IMR-90 (cell line): ENCODE measurements at regions not wholly inside any gene's neighbourhood (a gene's known extent, or its start where the extent isn't known, plus 50 kb on each side); places are given as distances from the start of the nearest gene placed in this dataset.

Experiments
- ATAC-seq: fragments of 200-7000 bp; cut with Tn5 transposase; 2 replicates; pipeline ENCODE4 v1.9.1; 2020; ENCODE audit warnings: low read depth, mild to moderate bottlenecking, moderate library complexity
- BruUV-seq: library from RNA; stranded (reverse); fragments of 400-500 nt; replicated peaks from 2 replicates; lab custom pipeline; 2021; lab: Mats Ljungman, UMichigan
- CTCF ChIA-PET: fragments of 300-600 bp; formaldehyde crosslinking; extraction: SDS; loops from one replicate; lab custom pipeline; 2021; ENCODE audit warnings: antibody characterized with exemption; lab: Yijun Ruan, JAX
- POLR2A ChIA-PET: fragments of 300-600 bp; sonication (Branson Sonifier 250); formaldehyde crosslinking; loops from one replicate; lab custom pipeline; 2022; ENCODE audit warnings: antibody characterized with exemption; ENCODE audit not compliant: unreplicated experiment; lab: Charles Lee
- DNase-seq: peaks from one replicate; pipeline ENCODE4 v3.0.0; 2013
- H2AFZ ChIP-seq: replicated peaks from 2 replicates; pipeline ENCODE3; 2013; ENCODE audit warnings: low read length, mild to moderate bottlenecking; ENCODE audit not compliant: poor library complexity
- H2AK5ac ChIP-seq: 2 replicates; pipeline ENCODE4 v1.6.1; 2013; ENCODE audit warnings: low read depth, low read length, inconsistent platforms
- H2AK9ac ChIP-seq: replicated peaks from 2 replicates; pipeline ENCODE3; 2013; ENCODE audit warnings: mild to moderate bottlenecking, low read depth, low read length, moderate library complexity; ENCODE audit not compliant: poor library complexity
- H2BK120ac ChIP-seq: 2 replicates; pipeline ENCODE4 v1.6.1; 2013; ENCODE audit warnings: low read depth, low read length, inconsistent platforms
- H2BK15ac ChIP-seq: 3 replicates; pipeline ENCODE4 v1.6.1; 2013; ENCODE audit warnings: low read depth, low read length, inconsistent platforms
- H2BK20ac ChIP-seq: 2 replicates; pipeline ENCODE4 v1.6.1; 2013; ENCODE audit warnings: low read depth, mild to moderate bottlenecking, inconsistent platforms, low read length, moderate library complexity
- H2BK5ac ChIP-seq: 2 replicates; pipeline ENCODE4 v1.6.1; 2013; ENCODE audit warnings: mild to moderate bottlenecking, low read depth, low read length, inconsistent platforms; ENCODE audit not compliant: poor library complexity, severe bottlenecking
- H3K14ac ChIP-seq: replicated peaks from 2 replicates; pipeline ENCODE4 v1.6.1; 2013; ENCODE audit warnings: low read depth, low read length, inconsistent platforms
- H3K18ac ChIP-seq: 2 replicates; pipeline ENCODE4 v1.6.1; 2013; ENCODE audit warnings: low read depth, low read length, control low read depth
- H3K23ac ChIP-seq: 2 replicates; pipeline ENCODE4 v1.6.1; 2013; ENCODE audit warnings: low read depth, low read length, inconsistent platforms
- H3K27ac ChIP-seq: 2 replicates; pipeline ENCODE4 v1.5.1; 2013; ENCODE audit warnings: mild to moderate bottlenecking, control low read depth, low read length; ENCODE audit not compliant: insufficient read depth
- H3K27me3 ChIP-seq: 2 replicates; pipeline ENCODE4 v1.6.1; 2013; ENCODE audit warnings: low read length; ENCODE audit not compliant: control insufficient read depth, insufficient read depth
- H3K36me3 ChIP-seq: 2 replicates; pipeline ENCODE4 v1.6.1; 2013; ENCODE audit warnings: low read length, mixed read lengths; ENCODE audit not compliant: control insufficient read depth, insufficient read depth
- H3K4ac ChIP-seq: 2 replicates; pipeline ENCODE4 v1.6.1; 2013; ENCODE audit warnings: low read depth, low read length, inconsistent platforms
- H3K4me1 ChIP-seq: 2 replicates; pipeline ENCODE4 v1.6.1; 2013; ENCODE audit warnings: low read length, mixed read lengths; ENCODE audit not compliant: control insufficient read depth, insufficient read depth
- H3K4me2 ChIP-seq: 2 replicates; pipeline ENCODE4 v1.6.1; 2013; ENCODE audit warnings: low read depth, mild to moderate bottlenecking, control low read depth, low read length, moderate library complexity
- H3K4me3 ChIP-seq: 2 replicates; pipeline ENCODE4 v1.5.1; 2013; ENCODE audit warnings: low read depth, mild to moderate bottlenecking, control low read depth, low read length, moderate library complexity; ENCODE audit not compliant: insufficient read depth
- H3K56ac ChIP-seq: 2 replicates; pipeline ENCODE4 v1.6.1; 2013; ENCODE audit warnings: low read length, inconsistent platforms; ENCODE audit not compliant: insufficient read depth; ENCODE audit errors: extremely low read depth
- H3K79me1 ChIP-seq, 2 experiments: 2 replicates each; pipeline ENCODE4 v1.6.1; 2013; ENCODE audit warnings: low read length in 2 of 2, inconsistent platforms in 1 of 2, low read depth in 1 of 2
- H3K9ac ChIP-seq: 2 replicates; pipeline ENCODE4 v1.6.1; 2013; ENCODE audit warnings: low read depth, low read length, control low read depth
- H3K9me1 ChIP-seq: 2 replicates; pipeline ENCODE4 v1.6.1; 2013; ENCODE audit warnings: low read length, inconsistent platforms; ENCODE audit not compliant: insufficient read depth
- H3K9me3 ChIP-seq: 2 replicates; pipeline ENCODE4 v1.6.1; 2013; ENCODE audit warnings: low read length; ENCODE audit not compliant: control insufficient read depth, insufficient read depth
- H4K20me1 ChIP-seq: 2 replicates; pipeline ENCODE4 v1.6.1; 2013; ENCODE audit warnings: low read length, inconsistent platforms; ENCODE audit not compliant: insufficient read depth
- H4K5ac ChIP-seq: 2 replicates; pipeline ENCODE4 v1.6.1; 2013; ENCODE audit warnings: mild to moderate bottlenecking, low read depth, low read length, control low read depth
- H4K8ac ChIP-seq, 2 experiments: 2 replicates each; pipeline ENCODE4 v1.6.1; 2013; ENCODE audit warnings: low read depth in 2 of 2, low read length in 2 of 2, control low read depth in 1 of 2, inconsistent platforms in 1 of 2
- H4K91ac ChIP-seq: 2 replicates; pipeline ENCODE4 v1.6.1; 2013; ENCODE audit warnings: low read depth, low read length, inconsistent platforms; ENCODE audit not compliant: insufficient read depth
- BHLHE40 ChIP-seq: fragments of 150-350 bp; IDR thresholded peaks from 2 replicates; pipeline ENCODE4 v1.6.1; 2016; ENCODE audit warnings: mild to moderate bottlenecking, low read depth, low read length
- CEBPB ChIP-seq: IDR thresholded peaks from 2 replicates; pipeline ENCODE4 v1.6.1; 2012; ENCODE audit warnings: low read depth, low read length, improper control_type of control experiment
- CHD1 ChIP-seq: IDR thresholded peaks from 2 replicates; pipeline ENCODE4 v1.6.1; 2012; ENCODE audit warnings: low read depth, low read length, improper control_type of control experiment
- CTCF ChIP-seq: conservative IDR thresholded peaks from 2 replicates; pipeline ENCODE4 v1.5.1; 2012; ENCODE audit warnings: mild to moderate bottlenecking, low read depth, low read length, improper control_type of control experiment
- ELK1 ChIP-seq: fragments of 150-350 bp; IDR thresholded peaks from 2 replicates; pipeline ENCODE4 v1.6.1; 2016; ENCODE audit warnings: low read depth, mild to moderate bottlenecking, low read length, moderate library complexity, borderline replicate concordance
- FOS ChIP-seq: fragments of 150-350 bp; IDR thresholded peaks from 2 replicates; pipeline ENCODE4 v1.6.1; 2016; ENCODE audit warnings: low read depth, low read length
- MAFK ChIP-seq: IDR thresholded peaks from 2 replicates; pipeline ENCODE4 v1.6.1; 2012; ENCODE audit warnings: low read depth, low read length, improper control_type of control experiment
- MAZ ChIP-seq: IDR thresholded peaks from 2 replicates; pipeline ENCODE4 v1.6.1; 2012; ENCODE audit warnings: low read depth, mild to moderate bottlenecking, low read length, improper control_type of control experiment, moderate library complexity, borderline replicate concordance
- MXI1 ChIP-seq: IDR thresholded peaks from 2 replicates; pipeline ENCODE4 v1.6.1; 2012; ENCODE audit warnings: low read depth, mild to moderate bottlenecking, low read length, moderate library complexity, borderline replicate concordance
- NFE2L2 ChIP-seq: fragments of 150-350 bp; IDR thresholded peaks from 2 replicates; pipeline ENCODE4 v1.6.1; 2016; ENCODE audit warnings: low read depth, mild to moderate bottlenecking, low read length
- POLR2A ChIP-seq: IDR thresholded peaks from 2 replicates; pipeline ENCODE4 v1.6.1; 2012; ENCODE audit warnings: mild to moderate bottlenecking, low read depth, low read length
- RAD21 ChIP-seq: IDR thresholded peaks from 2 replicates; pipeline ENCODE4 v1.6.1; 2012; ENCODE audit warnings: low read length, improper control_type of control experiment
- RCOR1 ChIP-seq: IDR thresholded peaks from 2 replicates; pipeline ENCODE4 v1.6.1; 2012; ENCODE audit warnings: mild to moderate bottlenecking, low read length, improper control_type of control experiment; ENCODE audit not compliant: insufficient replicate concordance
- RFX5 ChIP-seq: IDR thresholded peaks from 2 replicates; pipeline ENCODE4 v1.8.0; 2012; ENCODE audit warnings: low read depth, mild to moderate bottlenecking, low read length, moderate library complexity
- SMC3 ChIP-seq: fragments of 150-350 bp; IDR thresholded peaks from 2 replicates; pipeline ENCODE4 v1.6.1; 2016; ENCODE audit warnings: low read depth, mild to moderate bottlenecking, antibody characterized with exemption, low read length, moderate library complexity
- USF2 ChIP-seq: fragments of 150-350 bp; IDR thresholded peaks from 2 replicates; pipeline ENCODE4 v1.6.1; 2017; ENCODE audit warnings: mild to moderate bottlenecking, antibody characterized with exemption, low read length, low read depth
- WGBS, 2 experiments: methylation state at CpG; one replicate each; pipeline versions ENCODE4 v1.1.5 to v1.1.7; 2013; ENCODE audit warnings: missing lambda C conversion rate in 2 of 2; ENCODE audit not compliant: insufficient read length in 1 of 2; ENCODE audit errors: extremely low coverage in 2 of 2; 5-methylcytosine and 5-hydroxymethylcytosine counted together
- dilution Hi-C: fragments of 300-500 bp; cut with HindIII; formaldehyde crosslinking; loops from one replicate; pipeline ENCODE4 v1.14.3; 2018; ENCODE audit warnings: low sequenced_read_pairs; ENCODE audit not compliant: unreplicated experiment
- in situ Hi-C: fragments of 300-500 bp; cut with MboI; formaldehyde crosslinking; loops from 3 replicates; pipeline ENCODE4 v1.14.3; 2019; ENCODE audit warnings: low sequenced_read_pairs, inconsistent platforms, mixed read lengths
- intact Hi-C: fragments of 100-400 bp; cut with micrococcal nuclease; formaldehyde crosslinking; loops from 2 replicates; pipeline ENCODE4 v1.10.0; 2022

- H3K9me3 ChIP-seq = no peaks in the 10 kb centered on the region
- BruUV-seq = no TSS peak
- no peak overlapping the region for H2BK120ac ChIP-seq
- H3K27me3 ChIP-seq = peaks cover 76% of the 10 kb centered on the region
- H2BK5ac ChIP-seq = no peak overlapping the region
- H4K8ac ChIP-seq = no peak overlapping the region
- no peaks in the 10 kb centered on the region for H4K20me1 ChIP-seq
- H2AK5ac ChIP-seq = no peak overlapping the region
- H3K23ac ChIP-seq = no peak overlapping the region
- no peak overlapping the region for H3K27ac ChIP-seq
- no peak overlapping the region for H3K9ac ChIP-seq
- no peak overlapping the region for H3K14ac ChIP-seq
- no peaks in the 10 kb centered on the region for H3K79me1 ChIP-seq
- DNase-seq (no peak), ATAC-seq (no peak)
- TF ChIP-seq CEBPB = no peak
- no peak for TF ChIP-seq RFX5
- TF ChIP-seq ELK1 = no peak
- TF ChIP-seq RCOR1 = no peak
- no peak for TF ChIP-seq MXI1
- TF ChIP-seq FOS = no peak
- TF ChIP-seq CTCF = no peak
- no peak for TF ChIP-seq BHLHE40
- no peak for TF ChIP-seq USF2
- no peak for TF ChIP-seq MAZ
- no peak for TF ChIP-seq MAFK
- no peak for TF ChIP-seq RAD21
- TF ChIP-seq SMC3 = no peak
- no peak for TF ChIP-seq CHD1
- TF ChIP-seq POLR2A = no peak
- TF ChIP-seq NFE2L2 = no peak
- peak overlapping the region; percentile 1 for H2AFZ ChIP-seq
- 6% methylated on average over 6 of the region's 22 CpGs; no CpG with 5 or more reads in 1 of the 2 experiments for WGBS, 2 experiments
- dilution Hi-C loops (no loop called here), in situ Hi-C loops (no loop called here), intact Hi-C loops (no loop called here)
- H2BK20ac ChIP-seq = no peak overlapping the region
- POLR2A ChIA-PET = no interaction called here
- H3K4me1 ChIP-seq = no peaks in the 10 kb centered on the region
- CTCF ChIA-PET = interaction anchor here (0.9 to 1.7 kb wide), 2 partner anchors 92 to 121 kb away, joined by 3 to 7 read pairs; no protein-coding TSS in a partner anchor
- no peak overlapping the region for H4K91ac ChIP-seq
- no peak overlapping the region for H3K56ac ChIP-seq
- no peak overlapping the region for H4K5ac ChIP-seq
- H3K18ac ChIP-seq = no peak overlapping the region
- H2BK15ac ChIP-seq = no peak overlapping the region
- H2AK9ac ChIP-seq = no peak overlapping the region
- no peak overlapping the region for H3K4me2 ChIP-seq
- no peak overlapping the region for H3K4me3 ChIP-seq
- H3K9me1 ChIP-seq = no peaks in the 10 kb centered on the region; the same call in 1 of the 2 replicates
- H3K36me3 ChIP-seq = no peaks in the 10 kb centered on the region
- H3K4ac ChIP-seq = no peak overlapping the region
Observed at GRCh38 chr5:141758310-141758998, 76.4 kb upstream of the ARAP3 start.
